SK-N-SH (cell line): ENCODE measurements at regions not wholly inside any gene's neighbourhood (a gene's known extent, or its start where the extent isn't known, plus 50 kb on each side); places are given as distances from the start of the nearest gene placed in this dataset.

Experiments
- CTCF ChIA-PET: fragments of 300-600, 350-600 bp; formaldehyde crosslinking; extraction: SDS; loops from one replicate; lab custom pipeline; 2021; lab: Yijun Ruan, JAX
- POLR2A ChIA-PET: fragments of 350-600 bp; sonication (Branson Sonifier 250); formaldehyde crosslinking; extraction: SDS; loops from one replicate; lab custom pipeline; 2020; ENCODE audit warnings: antibody characterized with exemption, inconsistent platforms; lab: Yijun Ruan, JAX
- DNase-seq: peaks from one replicate; pipeline ENCODE4 v3.0.0; 2012
- H2AFZ ChIP-seq: fragments of 200-600 bp; sonication (generic); 2 replicates; pipeline ENCODE4 v1.8.1; 2016; ENCODE audit warnings: antibody characterized with exemption, mild to moderate bottlenecking, low read depth
- H3F3A ChIP-seq: fragments of 200-600 bp; sonication (generic); replicated peaks from 2 replicates; pipeline ENCODE3; 2016; ENCODE audit warnings: antibody characterized with exemption, mild to moderate bottlenecking; ENCODE audit not compliant: insufficient read depth
- H3K27ac ChIP-seq, 2 experiments: fragments of 200-500 bp in 1 of 2; fragments of 200-600 bp in 1 of 2; sonication (Bioruptor generic) in 1 of 2; sonication (generic), shearing (Covaris generic) in 1 of 2; 2 replicates each; pipeline versions ENCODE4 v1.5.1 to v1.6.1; 2014 to 2016; ENCODE audit warnings: low read depth in 2 of 2, inconsistent platforms in 1 of 2, low read length in 1 of 2, mild to moderate bottlenecking in 1 of 2, mixed read lengths in 1 of 2
- H3K27me3 ChIP-seq: fragments of 200-600 bp; sonication (generic), shearing (Covaris generic); 2 replicates; pipeline ENCODE4 v1.6.1; 2016; ENCODE audit warnings: mixed run types; ENCODE audit not compliant: insufficient read depth
- H3K36me3 ChIP-seq, 2 experiments: fragments of 200-500 bp in 1 of 2; fragments of 200-600 bp in 1 of 2; sonication (Bioruptor generic) in 1 of 2; sonication (generic) in 1 of 2; replicated peaks in 1 of 2; 2 replicates each; pipeline versions ENCODE3 to v1.5.1; 2014 to 2016; ENCODE audit warnings: low read length in 1 of 2, mild to moderate bottlenecking in 1 of 2; ENCODE audit not compliant: insufficient read depth in 2 of 2, control insufficient read depth in 1 of 2
- H3K4me1 ChIP-seq, 2 experiments: fragments of 200-500 bp in 1 of 2; fragments of 200-600 bp in 1 of 2; sonication (Bioruptor generic) in 1 of 2; sonication (generic), shearing (Covaris generic) in 1 of 2; 2 replicates each; pipeline versions ENCODE4 v1.5.1 to v1.6.1; 2014 to 2016; ENCODE audit warnings: low read depth in 1 of 2, low read length in 1 of 2, mixed run types in 1 of 2; ENCODE audit not compliant: insufficient read depth in 2 of 2, control insufficient read depth in 1 of 2
- H3K4me2 ChIP-seq: fragments of 200-600 bp; sonication (generic), shearing (Covaris generic); 2 replicates; pipeline ENCODE4 v1.6.1; 2017; ENCODE audit warnings: mixed run types
- H3K4me3 ChIP-seq, 2 experiments: fragments of 200-500 bp in 1 of 2; fragments of 200-600 bp in 1 of 2; sonication (Bioruptor generic) in 1 of 2; sonication (generic), shearing (Covaris generic) in 1 of 2; 2 replicates each; pipeline versions ENCODE4 v1.5.1 to v1.8.1; 2014 to 2016; ENCODE audit warnings: low read depth in 2 of 2, inconsistent platforms in 1 of 2, low read length in 1 of 2, mild to moderate bottlenecking in 1 of 2, mixed read lengths in 1 of 2, moderate library complexity in 1 of 2
- H3K79me2 ChIP-seq: fragments of 200-600 bp; sonication (generic); 2 replicates; pipeline ENCODE4 v1.8.1; 2017; ENCODE audit warnings: mild to moderate bottlenecking; ENCODE audit not compliant: insufficient read depth
- H3K9ac ChIP-seq: fragments of 200-600 bp; sonication (generic); 2 replicates; pipeline ENCODE4 v1.6.1; 2017; ENCODE audit warnings: mixed run types
- H3K9me2 ChIP-seq: fragments of 200-600 bp; sonication (generic); 2 replicates; pipeline ENCODE4 v1.6.1; 2017; ENCODE audit warnings: mixed run types
- H3K9me3 ChIP-seq: fragments of 200-600 bp; sonication (generic); 2 replicates; pipeline ENCODE4 v1.6.1; 2017; ENCODE audit warnings: mixed run types, mild to moderate bottlenecking, moderate library complexity
- H4K20me1 ChIP-seq: fragments of 200-600 bp; sonication (generic); 2 replicates; pipeline ENCODE4 v1.6.1; 2017; ENCODE audit warnings: mild to moderate bottlenecking, mixed run types; ENCODE audit not compliant: insufficient read depth
- CHD2 ChIP-seq: fragments of 150-350 bp; IDR thresholded peaks from 2 replicates; pipeline ENCODE4 v1.6.1; 2018; ENCODE audit warnings: low read length; ENCODE audit not compliant: partially characterized antibody
- CTCF ChIP-seq: fragments of 200-600 bp; sonication (generic); IDR thresholded peaks from 2 replicates; pipeline ENCODE4 v1.6.1; 2017; ENCODE audit warnings: antibody characterized with exemption, mild to moderate bottlenecking, moderate library complexity
- EP300 ChIP-seq, 2 experiments: IDR thresholded peaks; 2 replicates each; pipeline versions ENCODE4 v1.4.0 to v1.6.1; 2012; ENCODE audit warnings: borderline replicate concordance in 1 of 2, low read depth in 1 of 2, low read length in 1 of 2
- FOSL2 ChIP-seq: IDR thresholded peaks from 2 replicates; pipeline ENCODE4 v1.4.0; 2012; ENCODE audit warnings: low read depth, mild to moderate bottlenecking, moderate library complexity, borderline replicate concordance
- FOXM1 ChIP-seq: IDR thresholded peaks from 2 replicates; pipeline ENCODE4 v1.4.0; 2012; ENCODE audit warnings: low read depth, mild to moderate bottlenecking
- GABPA ChIP-seq: IDR thresholded peaks from 2 replicates; pipeline ENCODE4 v1.4.0; 2012; ENCODE audit warnings: low read depth, mild to moderate bottlenecking
- GATA2 ChIP-seq: sonication (generic); formaldehyde crosslinking; IDR thresholded peaks from 2 replicates; pipeline ENCODE4 v1.5.0; 2020; ENCODE audit warnings: mild to moderate bottlenecking, missing genetic modification reagents
- IRF3 ChIP-seq: fragments of 150-350 bp; IDR thresholded peaks from 2 replicates; pipeline ENCODE4 v1.6.1; 2016; ENCODE audit warnings: mild to moderate bottlenecking, low read depth, low read length
- MAX ChIP-seq: IDR thresholded peaks from 2 replicates; pipeline ENCODE4 v1.4.0; 2012; ENCODE audit warnings: low read depth
- MEF2A ChIP-seq: IDR thresholded peaks from 2 replicates; pipeline ENCODE4 v1.4.0; 2012; ENCODE audit warnings: low read depth, borderline replicate concordance
- PBX3 ChIP-seq: IDR thresholded peaks from 2 replicates; pipeline ENCODE4; 2012
- POLR2AphosphoS5 ChIP-seq: IDR thresholded peaks from 2 replicates; pipeline ENCODE4 v1.6.1; 2012; ENCODE audit warnings: low read depth, low read length
- RAD21 ChIP-seq: IDR thresholded peaks from 2 replicates; pipeline ENCODE4 v1.6.1; 2012; ENCODE audit warnings: mild to moderate bottlenecking, low read length
- RFX5 ChIP-seq: IDR thresholded peaks from 2 replicates; pipeline ENCODE4 v1.6.1; 2012; ENCODE audit warnings: mild to moderate bottlenecking, improper control_type of control experiment, low read length
- RXRA ChIP-seq: IDR thresholded peaks from 2 replicates; pipeline ENCODE4 v1.4.0; 2012; ENCODE audit warnings: low read depth, mild to moderate bottlenecking, borderline replicate concordance
- SIN3A ChIP-seq: IDR thresholded peaks from 2 replicates; pipeline ENCODE4 v1.6.1; 2012; ENCODE audit warnings: low read depth, mild to moderate bottlenecking, low read length, moderate library complexity, borderline replicate concordance
- SMC3 ChIP-seq: IDR thresholded peaks from 2 replicates; pipeline ENCODE4 v1.6.1; 2012; ENCODE audit warnings: low read depth, low read length, improper control_type of control experiment
- TAF1 ChIP-seq: IDR thresholded peaks from 2 replicates; pipeline ENCODE4 v1.6.1; 2012; ENCODE audit warnings: low read depth, mild to moderate bottlenecking, low read length, moderate library complexity, borderline replicate concordance
- TEAD4 ChIP-seq: IDR thresholded peaks from 2 replicates; pipeline ENCODE4 v1.4.0; 2012; ENCODE audit warnings: mild to moderate bottlenecking, borderline replicate concordance; ENCODE audit not compliant: insufficient read depth
- USF1 ChIP-seq: IDR thresholded peaks from 2 replicates; pipeline ENCODE4 v1.4.0; 2012; ENCODE audit warnings: low read depth, borderline replicate concordance
- YY1 ChIP-seq: IDR thresholded peaks from 2 replicates; pipeline ENCODE4 v1.4.0; 2012; ENCODE audit warnings: low read depth, mild to moderate bottlenecking
- ZBTB33 ChIP-seq: IDR thresholded peaks from 2 replicates; pipeline ENCODE4 v1.4.0; 2012; ENCODE audit warnings: low read depth, borderline replicate concordance
- WGBS: methylation state at CpG from one replicate; pipeline ENCODE4 v1.1.6; 2017; ENCODE audit warnings: low lambda C conversion rate; 5-methylcytosine and 5-hydroxymethylcytosine counted together

- TF ChIP-seq MAX (no peak), CHD2 (no peak), FOXM1 (no peak), TEAD4 (no peak), POLR2AphosphoS5 (no peak)
- TF ChIP-seq, all 33 proteins: peak for 4
Observed at GRCh38 chr1:218108034-218108433, 177.1 kb upstream of the RRP15 start (continued).

GRCh38 chr1:218112862-218113261 is 172.2 kb upstream of the RRP15 start:
- 6% methylated on average over 1 of the region's 1 CpG for WGBS
- no peaks in the 10 kb centered on the region for H3K9me3 ChIP-seq
- no peaks in the 10 kb centered on the region for H3F3A ChIP-seq
- H3K27me3 ChIP-seq = no peaks in the 10 kb centered on the region
- ChIA-PET CTCF (no interaction called here), POLR2A (no interaction called here)
- TF ChIP-seq SIN3A = no peak
- no peak for TF ChIP-seq MEF2A
- TF ChIP-seq IRF3 = no peak
- no peak for TF ChIP-seq TEAD4
- no peak for TF ChIP-seq PBX3
- no peak for TF ChIP-seq TAF1
- TF ChIP-seq FOSL2 = no peak
- no peak for TF ChIP-seq USF1
- TF ChIP-seq RFX5 = no peak
- TF ChIP-seq YY1 = no peak
- TF ChIP-seq EP300 (IDR thresholded peaks at IDR 0.05; ENCODE audit: borderline replicate concordance in 1 of 2, low read depth in 1 of 2, low read length in 1 of 2) = no peak
- no peak for TF ChIP-seq SMC3
- TF ChIP-seq RAD21 = no peak
- TF ChIP-seq ZBTB33 = no peak
- no peak for TF ChIP-seq GATA2 (CRISPR knock-in tag)
- no peak for TF ChIP-seq GABPA
- no peak for TF ChIP-seq CHD2
- no peak for TF ChIP-seq CTCF
- TF ChIP-seq FOXM1 = no peak
- no peak for TF ChIP-seq RXRA
- H4K20me1 ChIP-seq = no peaks in the 10 kb centered on the region
- DNase-seq = no peak
- no peaks in the 10 kb centered on the region for H3K9me2 ChIP-seq
- H3K27ac ChIP-seq = no peak overlapping the region
- no peak overlapping the region for H3K4me3 ChIP-seq
- peaks cover 0 to 3% of the 10 kb centered on the region in 2 experiments; a peak in 1 of 4 replicates for H3K4me1 ChIP-seq
- no peak overlapping the region for H3K9ac ChIP-seq
- H3K36me3 ChIP-seq = no peaks in the 10 kb centered on the region
- no peak overlapping the region for H2AFZ ChIP-seq
- no peak overlapping the region for H3K4me2 ChIP-seq
- H3K79me2 ChIP-seq = no peaks in the 10 kb centered on the region
